HG02610 (cell line): ENCODE measurements at regions not wholly inside any gene's neighbourhood (a gene's known extent, or its start where the extent isn't known, plus 50 kb on each side); places are given as distances from the start of the nearest gene placed in this dataset.
A peak's percentile ranks its signal among the peaks of the same experiment; 100 is the strongest.

Source experiments
- ATAC-seq: cut with Tn5 transposase; IDR thresholded peaks from one replicate; pipeline ENCODE4 v1.9.1; 2021; ENCODE audit warnings: mild to moderate bottlenecking, moderate library complexity; ENCODE audit not compliant: unreplicated experiment

DNA sequence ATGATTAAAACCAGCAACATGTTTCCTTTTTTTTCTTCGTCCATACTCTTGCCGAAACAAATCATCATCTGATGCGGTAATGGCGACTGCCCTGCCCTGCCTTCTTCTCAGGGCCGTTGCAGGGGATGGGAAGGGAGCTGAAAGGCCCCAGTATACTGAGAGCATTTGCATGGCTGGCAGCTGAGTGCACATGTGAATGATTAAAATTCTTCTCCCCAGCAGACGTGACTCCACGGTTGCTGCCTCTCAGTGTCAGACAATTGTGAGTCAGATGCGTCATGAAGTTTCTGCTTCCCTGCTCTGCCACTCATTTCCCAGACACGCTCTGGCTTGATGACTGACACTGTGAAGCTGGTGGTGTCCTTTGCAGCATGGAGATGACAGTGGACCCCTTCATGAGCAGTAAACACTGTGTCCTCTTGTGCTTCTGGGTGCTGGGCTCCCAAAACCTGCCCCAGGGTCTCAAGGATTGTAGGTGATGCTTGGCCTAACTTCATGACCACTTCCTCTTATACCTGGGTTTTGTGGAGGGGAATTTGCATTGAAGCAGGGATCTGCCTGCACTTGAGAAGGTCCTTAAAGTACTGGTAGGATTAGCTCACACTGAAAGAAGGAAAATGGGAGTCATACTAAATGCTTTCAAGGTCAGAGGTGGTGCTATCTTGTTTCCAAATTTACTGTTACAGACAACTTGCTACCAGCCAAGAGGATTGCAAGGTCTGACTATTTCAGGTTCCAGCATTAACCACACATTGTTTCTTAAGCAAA lies 222.5 kb upstream of the COPS8 start:
- peak; percentile 53 for ATAC-seq

DNA sequence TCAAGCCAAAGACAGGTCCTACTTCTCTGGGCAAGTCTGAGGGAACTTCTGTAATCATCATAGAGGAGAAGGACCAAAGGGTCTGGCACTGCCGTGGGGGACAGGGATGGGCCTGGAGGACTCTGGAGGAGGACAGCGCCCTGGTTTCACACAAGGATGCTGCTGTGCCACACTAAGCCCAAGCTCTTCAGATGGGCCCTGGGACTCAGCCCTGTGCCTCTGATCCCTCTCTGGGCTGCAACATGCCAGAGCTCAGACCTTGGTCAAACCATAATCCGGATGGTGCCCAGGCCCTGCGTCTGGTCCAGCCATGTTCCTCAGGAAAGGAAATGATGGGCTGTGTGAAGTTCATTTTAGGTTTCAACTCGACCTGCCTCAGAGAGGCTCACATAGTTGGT lies 222.0 kb upstream of the COPS8 start:
- no peak for ATAC-seq

DNA sequence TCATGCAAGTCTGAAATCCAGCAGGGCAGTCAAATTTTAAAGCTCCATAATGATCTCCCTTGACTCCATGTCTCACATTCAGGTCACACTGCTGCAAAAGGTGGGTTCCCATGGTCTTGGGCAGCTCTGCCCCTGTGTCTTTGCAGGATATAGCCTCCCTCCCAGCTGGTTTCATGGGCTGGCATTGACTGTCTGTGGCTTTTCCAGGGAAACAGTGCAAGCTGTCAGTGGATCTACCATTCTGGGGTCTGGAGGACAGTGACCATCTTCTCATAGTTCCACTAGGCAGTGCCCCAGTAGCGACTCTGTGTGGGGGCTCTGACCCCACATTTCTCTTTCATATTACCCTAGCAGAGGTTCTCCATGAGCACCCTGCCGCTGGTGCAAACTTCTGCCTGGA lies 220.6 kb upstream of the COPS8 start:
- ATAC-seq, result no peak

DNA sequence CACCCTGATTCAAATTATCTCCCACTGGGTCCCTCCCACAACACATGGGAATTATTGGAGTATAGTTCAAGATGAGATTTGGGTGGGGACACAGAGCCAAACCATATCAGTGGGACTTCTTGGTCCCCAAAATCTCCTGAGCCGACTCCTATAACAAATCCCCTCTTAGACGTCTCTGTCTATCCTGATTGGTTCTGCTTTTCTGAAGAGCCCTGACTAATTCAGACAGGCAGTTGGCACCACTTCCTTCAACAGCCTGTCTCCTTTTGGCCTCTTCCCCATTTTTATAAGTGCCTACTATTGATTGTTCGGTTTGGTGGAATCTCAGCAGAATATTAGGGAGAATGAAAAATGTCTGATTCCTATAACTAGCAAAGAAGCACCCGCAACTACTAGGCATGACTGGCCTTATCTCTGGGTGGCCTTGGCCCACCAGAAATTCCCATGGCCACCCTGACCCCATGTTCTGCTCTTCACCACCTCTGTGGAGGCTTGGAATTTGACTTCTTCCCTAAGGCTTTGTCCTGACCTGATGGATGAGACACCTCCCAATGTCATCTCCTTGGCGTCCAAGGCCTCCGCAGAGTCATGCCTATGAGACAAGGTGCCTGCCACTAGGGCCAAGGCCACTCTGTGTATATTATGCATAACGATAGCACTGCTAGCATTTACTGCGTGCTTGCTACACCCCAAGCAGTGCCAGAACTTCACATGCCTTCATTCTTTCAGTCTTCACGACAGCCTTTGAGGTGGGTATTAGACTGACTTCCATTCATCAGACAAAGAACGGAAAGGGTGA lies 218.9 kb upstream of the COPS8 start:
- no peak for ATAC-seq

DNA sequence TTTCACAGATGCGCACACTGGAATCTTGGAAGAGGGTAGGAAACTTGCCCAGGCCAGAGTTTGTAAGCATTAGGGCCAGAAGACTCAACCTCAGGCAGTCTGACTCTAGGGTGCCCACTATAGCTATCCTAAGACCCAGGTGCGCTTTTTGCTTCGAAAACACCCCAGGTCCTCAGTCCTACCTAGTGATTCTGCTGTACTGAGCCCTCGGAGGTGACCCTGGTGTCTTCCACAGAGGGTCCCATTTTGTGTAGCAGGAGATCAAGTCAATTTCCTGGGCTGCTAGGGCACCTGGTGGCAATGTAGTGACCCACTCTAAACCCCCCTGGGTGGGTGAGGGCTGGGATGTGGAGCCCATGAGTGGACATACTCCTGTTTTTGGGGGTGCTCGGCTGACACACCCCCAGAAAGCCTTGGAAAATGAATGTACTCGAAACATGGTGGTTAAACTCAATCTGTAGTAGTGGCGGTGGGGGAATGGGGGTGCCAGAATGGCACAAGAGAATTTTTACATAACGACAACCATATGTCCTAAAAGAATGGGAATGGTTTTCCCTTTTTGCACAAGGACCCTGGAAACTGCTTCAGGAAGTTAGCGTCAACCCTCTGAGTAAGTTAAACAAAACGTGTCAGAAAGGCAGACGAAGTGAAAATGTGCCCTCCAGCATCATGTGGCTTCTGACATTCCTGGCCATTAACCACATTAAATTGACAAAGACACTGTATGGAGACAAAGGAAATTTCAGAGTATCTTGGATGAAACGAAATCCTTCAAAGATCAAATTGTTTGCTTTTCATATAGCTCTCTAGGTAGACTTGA lies 218.0 kb upstream of the COPS8 start:
- ATAC-seq, result no peak

DNA sequence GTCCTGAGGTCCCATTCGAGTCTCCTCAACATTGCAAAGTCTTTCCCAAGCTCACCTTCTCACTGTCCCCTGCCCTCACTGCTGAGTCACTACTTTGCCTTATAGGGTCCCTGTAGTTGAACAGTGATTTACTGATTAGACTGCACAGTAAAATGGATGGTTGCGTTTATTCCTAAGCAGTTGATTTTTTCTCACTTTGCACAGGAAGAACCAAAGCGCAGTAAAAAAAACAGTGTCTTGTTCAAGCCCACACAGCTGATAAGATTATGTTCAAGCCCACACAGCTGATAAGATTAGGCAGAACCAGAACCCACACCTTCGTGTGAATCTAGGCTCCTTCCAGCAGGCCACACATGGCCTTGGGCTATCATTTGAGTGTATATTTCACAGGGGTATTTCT lies 215.3 kb upstream of the COPS8 start:
- ATAC-seq, result no peak

DNA sequence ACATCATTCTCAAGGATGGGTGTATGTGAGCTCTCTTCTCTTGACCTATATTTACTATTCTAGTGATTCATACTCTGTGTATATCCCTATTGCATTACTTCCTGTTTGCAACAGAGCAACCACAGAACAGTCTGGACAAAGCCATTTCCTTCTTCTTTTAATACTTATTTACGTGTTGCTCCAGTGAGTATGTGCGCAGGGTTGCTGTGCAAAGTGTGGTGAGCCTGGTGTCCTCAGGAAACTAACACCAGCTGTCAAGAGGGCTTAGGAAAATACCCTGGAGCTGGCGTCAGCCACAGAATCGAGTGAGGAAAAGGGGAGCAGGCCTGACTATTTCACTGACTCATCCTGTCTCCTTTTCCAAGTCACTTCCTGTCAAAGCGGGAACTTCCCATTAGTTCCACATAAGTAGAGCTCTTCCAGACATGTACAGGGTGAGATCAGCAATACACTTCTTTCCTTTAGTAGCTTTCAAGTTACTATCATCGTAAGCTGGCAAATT lies 214.1 kb upstream of the COPS8 start:
- ATAC-seq, result no peak

DNA sequence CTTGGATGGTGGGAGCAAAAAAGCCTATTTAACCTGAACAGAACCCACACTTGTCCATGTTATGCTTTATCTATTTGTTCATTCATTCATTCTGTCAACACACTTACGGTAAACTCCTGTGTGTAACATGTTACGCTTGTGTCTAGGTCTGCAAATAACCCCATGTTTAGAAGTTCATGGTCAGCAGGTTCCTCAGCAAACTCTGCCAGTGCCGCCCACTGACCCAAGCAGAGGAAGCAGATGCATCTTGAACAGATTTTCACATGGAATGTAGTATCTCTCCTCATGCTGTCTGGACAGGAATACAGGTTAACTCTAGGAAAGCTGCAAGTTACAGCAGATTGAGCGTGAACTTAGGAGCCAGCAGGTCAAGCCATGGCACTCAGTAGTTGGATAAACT lies 213.7 kb upstream of the COPS8 start:
- no peak for ATAC-seq

DNA sequence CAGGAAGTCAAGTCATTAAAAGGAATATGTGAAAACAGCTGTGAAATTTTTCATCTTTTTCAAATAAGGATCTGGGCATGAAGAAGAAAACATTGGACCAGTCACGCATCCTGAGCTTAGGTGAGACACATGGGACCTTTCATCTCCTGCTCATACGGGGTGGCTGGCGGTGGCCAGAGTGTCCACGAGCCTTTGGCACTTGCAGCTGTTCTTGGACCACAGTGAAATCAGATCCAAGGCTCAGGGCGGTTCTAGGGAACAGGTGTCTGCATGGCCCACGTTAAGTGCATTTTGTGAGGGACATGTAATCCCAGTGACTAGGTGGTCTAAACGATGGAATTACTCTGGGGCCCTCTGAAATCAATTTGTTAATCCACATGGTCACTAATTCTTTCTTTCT lies 212.7 kb upstream of the COPS8 start:
- no peak for ATAC-seq

DNA sequence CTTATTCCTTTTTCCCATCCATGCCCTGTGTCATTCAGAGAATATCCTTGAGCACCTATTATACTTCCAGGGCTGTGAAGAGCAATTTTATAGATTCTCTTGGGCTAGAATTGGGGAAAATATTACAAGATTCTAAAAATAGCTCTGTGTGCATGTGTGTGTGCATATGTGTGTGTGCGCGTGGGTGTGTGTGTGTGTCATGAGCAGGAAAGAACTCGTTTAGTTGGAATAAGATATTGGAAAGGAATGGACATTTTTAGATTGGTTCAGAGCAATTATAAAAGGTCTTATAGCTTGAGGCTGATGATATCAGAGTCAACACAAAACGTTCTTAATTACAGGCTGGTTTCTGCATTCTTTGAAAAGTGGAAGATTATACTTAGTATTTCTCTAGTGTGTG lies 212.1 kb upstream of the COPS8 start:
- no peak for ATAC-seq

DNA sequence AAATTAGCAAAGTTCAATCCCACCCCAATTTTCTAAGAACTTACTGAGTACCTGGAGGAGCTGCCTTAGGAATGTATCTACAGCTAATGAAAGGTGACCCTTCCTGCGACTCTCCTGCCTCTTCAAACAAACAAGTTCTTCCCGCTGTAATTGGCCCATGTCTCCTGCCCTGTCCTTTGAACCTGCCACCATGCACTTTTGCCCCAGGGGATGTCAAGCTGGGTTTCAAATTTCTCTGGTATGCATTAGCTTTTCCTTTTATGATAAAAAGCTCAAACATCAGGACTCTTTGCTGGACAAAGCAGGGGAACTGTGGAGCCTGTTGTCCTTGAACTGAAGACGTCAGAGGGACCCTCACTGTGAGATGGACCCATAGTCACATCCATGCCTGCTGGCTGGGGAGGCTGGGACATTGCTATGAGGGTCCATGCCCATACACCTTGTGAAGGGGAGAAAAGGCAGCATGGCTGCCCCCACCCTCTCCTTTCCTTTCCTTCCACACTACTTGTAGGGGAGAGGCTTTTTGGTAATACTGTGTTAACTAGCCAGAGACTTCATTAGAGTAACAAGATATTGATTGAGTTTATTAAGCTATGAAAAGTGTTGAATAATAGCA lies 210.7 kb upstream of the COPS8 start:
- no peak for ATAC-seq

DNA sequence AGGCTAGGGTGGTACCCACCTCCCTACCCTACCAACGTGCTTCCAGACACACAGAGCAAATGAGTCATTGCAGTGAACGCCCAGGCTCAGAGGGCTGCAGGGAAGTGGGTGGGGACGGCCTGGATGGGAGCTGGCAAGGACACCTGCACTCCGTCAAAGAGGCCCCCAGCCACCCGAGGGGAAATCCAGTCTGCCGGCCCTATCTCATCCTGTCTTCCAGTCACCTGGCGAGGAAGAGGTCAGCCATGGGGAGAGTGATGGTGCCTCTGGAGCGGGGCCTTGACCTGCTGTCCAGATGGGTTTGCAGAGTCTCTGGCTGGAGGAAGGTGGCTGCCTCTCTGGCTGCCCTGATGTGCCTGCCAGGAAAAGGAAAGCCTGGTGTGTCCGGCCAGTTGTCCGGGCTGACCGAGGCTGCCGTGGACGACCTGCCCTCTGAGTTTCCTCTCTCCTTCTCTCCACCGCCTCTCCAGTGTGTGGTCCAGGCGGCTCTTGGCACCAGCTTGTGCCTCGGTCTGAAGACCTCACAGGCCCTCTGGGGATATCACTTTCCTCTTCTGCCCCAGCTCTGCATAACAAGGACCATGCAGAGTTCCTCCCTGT lies 209.7 kb upstream of the COPS8 start:
- no peak for ATAC-seq

DNA sequence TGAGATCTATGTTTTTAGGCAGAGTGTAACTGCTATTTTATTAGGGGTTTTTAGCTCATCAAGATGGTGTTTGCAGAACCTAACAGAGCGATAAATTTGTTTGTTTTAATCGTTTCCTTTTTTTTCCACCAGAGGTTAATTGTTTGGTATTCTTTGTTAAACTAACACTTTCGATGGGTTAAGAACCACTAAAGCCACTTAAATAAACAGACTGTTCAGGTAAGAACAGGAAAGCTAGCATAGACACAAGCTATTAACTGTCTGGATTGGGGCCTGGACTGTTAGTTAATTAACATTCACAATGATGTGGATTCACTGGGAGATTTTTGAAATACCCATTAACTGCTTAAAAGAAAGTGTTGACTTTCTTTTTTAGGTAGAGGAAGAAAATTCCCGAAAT lies 209.0 kb upstream of the COPS8 start:
- no peak for ATAC-seq

DNA sequence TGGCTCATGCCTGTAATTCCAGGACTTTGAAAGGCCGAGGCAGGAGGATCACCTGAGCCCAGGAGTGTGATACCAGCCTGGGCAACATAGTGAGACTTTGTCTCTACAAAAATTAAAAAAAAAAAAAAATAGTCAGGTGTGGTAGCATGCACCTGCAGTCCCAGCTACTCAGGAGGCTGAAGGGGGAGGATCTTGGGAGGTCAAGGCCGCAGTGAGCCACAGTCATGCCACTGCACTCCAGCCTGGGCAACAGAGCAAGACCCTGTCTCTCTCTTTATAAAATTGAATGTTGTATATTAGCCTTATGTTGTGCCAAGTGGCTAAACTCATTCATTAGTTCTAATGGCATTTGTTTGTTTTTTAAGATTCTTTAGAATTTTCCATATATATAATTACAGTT lies 207.7 kb upstream of the COPS8 start:
- no peak for ATAC-seq

DNA sequence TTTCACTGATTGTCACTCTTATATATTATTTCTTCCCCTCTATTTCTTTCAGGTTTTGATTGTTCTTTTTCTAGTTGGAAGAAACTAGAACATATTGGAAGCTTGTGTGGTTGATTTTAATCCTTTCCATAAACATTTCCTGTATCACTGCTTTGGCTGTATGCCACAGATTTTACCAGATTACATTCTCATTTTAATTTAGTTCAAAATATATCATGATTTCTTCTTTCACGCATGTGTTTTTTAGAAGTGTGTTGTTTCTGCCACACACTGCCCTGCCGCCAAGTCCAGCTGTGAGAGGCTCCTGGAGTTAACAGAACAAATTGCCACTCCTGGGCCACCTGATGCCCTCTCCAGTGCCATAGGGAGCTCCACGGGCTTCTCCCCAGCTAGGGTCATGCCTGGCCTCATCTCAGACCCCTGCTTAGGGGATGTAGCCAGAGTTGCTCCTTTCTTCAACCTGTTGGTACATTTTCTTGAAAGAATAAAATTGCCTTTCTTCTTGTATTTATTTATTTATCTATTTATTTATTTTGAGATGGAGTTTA lies 206.2 kb upstream of the COPS8 start:
- no peak for ATAC-seq

DNA sequence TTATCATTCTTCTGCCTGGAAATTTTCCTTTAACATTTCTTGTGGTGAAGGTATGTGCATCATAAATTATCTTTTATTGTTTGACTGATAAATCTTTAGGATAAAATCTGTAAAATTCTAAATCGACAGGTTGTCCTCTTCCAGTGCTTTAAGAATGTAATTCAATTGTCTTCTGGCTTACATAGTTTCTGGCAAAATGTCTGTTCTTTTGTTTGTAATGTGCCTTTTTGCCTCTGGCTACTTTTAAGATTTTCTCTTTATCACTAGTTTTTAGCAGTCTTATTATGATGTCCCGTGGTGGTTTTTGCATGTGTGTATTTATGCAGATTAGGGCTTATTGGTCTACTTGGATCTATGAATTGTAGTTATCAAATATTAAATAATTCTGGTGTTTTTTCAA lies 203.6 kb upstream of the COPS8 start:
- ATAC-seq, result no peak

DNA sequence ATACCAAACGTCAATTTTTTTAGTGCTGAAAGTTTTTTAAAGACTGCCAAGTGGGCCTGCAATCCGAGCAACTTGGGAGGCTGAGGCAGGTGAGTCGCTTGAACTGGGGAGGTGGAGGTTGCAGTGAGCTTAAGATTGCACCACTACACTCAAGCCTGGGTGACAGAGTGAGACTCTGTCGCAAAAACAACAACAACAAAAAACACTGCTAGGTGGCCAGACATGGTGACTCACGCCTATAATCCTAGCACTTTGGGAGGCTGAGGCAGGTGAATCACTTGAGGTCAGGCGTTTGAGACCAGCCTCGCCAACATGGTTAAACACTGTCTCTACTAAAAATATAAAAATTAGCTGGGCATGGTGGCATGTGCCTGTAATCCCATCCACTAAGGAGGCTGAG lies 202.8 kb upstream of the COPS8 start:
- ATAC-seq, result no peak

DNA sequence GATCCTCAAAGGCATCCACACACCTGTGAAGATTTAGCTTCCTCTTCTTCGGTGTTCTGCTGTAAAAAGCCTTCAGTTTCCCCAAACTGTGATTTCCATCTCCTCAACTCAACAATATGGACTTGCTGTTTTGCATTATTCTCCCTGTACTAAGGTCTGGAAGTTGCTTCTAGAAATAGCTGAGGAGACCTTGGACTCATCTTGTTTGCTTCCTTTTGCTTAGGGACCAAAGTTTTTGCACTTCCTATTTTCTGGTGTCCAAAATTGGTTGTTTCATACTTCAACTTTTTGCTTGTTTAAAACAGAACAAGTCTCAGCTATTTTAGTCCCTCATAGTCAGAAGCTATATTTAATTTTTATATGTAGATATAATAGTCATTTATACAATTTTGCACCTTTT lies 201.9 kb upstream of the COPS8 start:
- no peak for ATAC-seq

DNA sequence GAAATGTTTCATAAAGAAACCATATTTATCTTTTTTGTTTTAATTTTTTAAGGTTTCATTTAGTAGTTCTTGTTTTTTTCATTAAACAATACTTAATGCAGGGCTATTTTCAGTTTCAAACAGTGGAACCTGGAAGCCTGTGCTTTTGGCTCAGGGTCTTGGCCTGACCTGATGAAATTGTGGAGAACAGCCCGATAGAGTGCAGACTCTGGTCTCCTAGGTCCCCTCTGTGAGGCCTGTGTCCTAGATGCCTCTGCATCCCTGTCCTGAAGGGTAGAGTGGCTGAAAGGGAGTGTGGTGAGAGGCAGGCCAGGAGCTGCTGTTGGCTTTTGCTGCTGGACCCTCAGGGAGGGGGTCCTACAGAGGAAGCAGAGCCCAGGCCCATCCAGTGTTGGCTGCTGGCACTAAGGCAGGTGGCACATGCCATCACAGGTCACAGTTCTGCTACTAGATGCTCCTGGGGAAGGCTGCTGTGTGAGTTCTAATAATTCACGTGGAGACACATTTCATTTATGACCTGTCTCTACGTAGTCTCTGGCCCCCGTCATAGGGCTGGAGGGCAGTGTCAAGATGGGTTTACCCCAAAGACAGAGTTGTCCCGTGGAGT lies 201.0 kb upstream of the COPS8 start:
- no peak for ATAC-seq

DNA sequence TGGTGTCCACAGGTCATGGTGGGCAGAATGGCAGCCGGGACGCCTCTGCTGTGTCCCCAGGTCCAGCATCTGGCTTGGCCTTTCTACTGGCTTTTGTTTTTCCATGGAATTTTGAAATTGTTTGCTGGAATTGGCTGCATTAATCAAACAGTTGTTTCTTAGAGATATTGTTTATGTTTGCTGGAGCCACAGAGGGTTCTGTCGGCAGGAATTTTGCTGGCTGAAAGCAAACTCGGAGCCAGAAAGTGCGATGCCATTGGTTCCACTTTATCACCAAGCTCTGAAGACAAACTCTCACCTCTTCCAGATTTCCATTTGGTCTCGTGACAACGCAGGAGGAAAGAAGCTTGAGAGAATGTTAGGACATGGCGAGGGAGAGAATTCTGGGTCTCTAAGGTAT lies 199.2 kb upstream of the COPS8 start:
- no peak for ATAC-seq
